K562 (cell line): ENCODE measurements at regions not wholly inside any gene's neighbourhood (a gene's known extent, or its start where the extent isn't known, plus 50 kb on each side); places are given as distances from the start of the nearest gene placed in this dataset.

Experiments
- CTCFL ChIP-seq: IDR thresholded peaks from 2 replicates; pipeline ENCODE4 v1.6.1; 2011; ENCODE audit warnings: borderline replicate concordance, low read depth, mild to moderate bottlenecking, moderate library complexity, low read length; ENCODE audit not compliant: insufficient read depth, poor library complexity, severe bottlenecking
- DEAF1 ChIP-seq: fragments of 450-650 bp; formaldehyde crosslinking; IDR thresholded peaks from 2 replicates; pipeline ENCODE4 v1.4.0; 2020; ENCODE audit warnings: mild to moderate bottlenecking, moderate library complexity
- E2F3 ChIP-seq: fragments of 250-450 bp; sonication (Bioruptor Pico); IDR thresholded peaks from 2 replicates; pipeline ENCODE4 v1.4.0; 2020; ENCODE audit warnings: mild to moderate bottlenecking
- EP400 ChIP-seq: fragments of 450-650 bp; IDR thresholded peaks from 2 replicates; pipeline ENCODE4 v1.6.1; 2017; ENCODE audit warnings: antibody characterized with exemption, mild to moderate bottlenecking, moderate library complexity
- ESRRA ChIP-seq: fragments of 450-650 bp; IDR thresholded peaks from 2 replicates; pipeline ENCODE4 v1.6.1; 2014; ENCODE audit warnings: low read depth, mild to moderate bottlenecking, moderate library complexity, borderline replicate concordance
- HDAC2 ChIP-seq: fragments of 450-650 bp; IDR thresholded peaks from 2 replicates; pipeline ENCODE4 v1.6.1; 2016; ENCODE audit warnings: mild to moderate bottlenecking
- HDGF ChIP-seq: fragments of 450-650 bp; IDR thresholded peaks from 2 replicates; pipeline ENCODE4 v1.6.1; 2016
- HNRNPH1 ChIP-seq: fragments of 200-400 bp; formaldehyde crosslinking; optimal IDR thresholded peaks from 2 replicates; pipeline ENCODE3; 2017; ENCODE audit warnings: low read depth, mild to moderate bottlenecking, low read length, moderate library complexity
- HNRNPUL1 ChIP-seq: fragments of 200-400 bp; formaldehyde crosslinking; IDR thresholded peaks from 2 replicates; pipeline ENCODE4 v1.6.1; 2017; ENCODE audit warnings: low read length
- HSF4 ChIP-seq: fragments of 250-450 bp; sonication (Bioruptor Pico); IDR thresholded peaks from 2 replicates; pipeline ENCODE4 v2.1.2; 2022; ENCODE audit warnings: mild to moderate bottlenecking, moderate library complexity, borderline replicate concordance
- IRF2 ChIP-seq: sonication (generic); formaldehyde crosslinking; IDR thresholded peaks from 2 replicates; pipeline ENCODE4 v1.8.1; 2022; ENCODE audit warnings: mild to moderate bottlenecking, missing genetic modification reagents
- KAT2B ChIP-seq: IDR thresholded peaks from one replicate; pipeline ENCODE4 v1.6.1; 2012; ENCODE audit warnings: low read depth, mild to moderate bottlenecking, control low read depth, inconsistent platforms, low read length, moderate library complexity
- KLF10 ChIP-seq: fragments of 250-450 bp; sonication (Bioruptor Pico); IDR thresholded peaks from 2 replicates; pipeline ENCODE4 v1.6.1; 2021; ENCODE audit warnings: matching md5 sums
- NEUROD1 ChIP-seq: fragments of 150-350 bp; IDR thresholded peaks from 2 replicates; pipeline ENCODE4 v1.6.1; 2014; ENCODE audit warnings: borderline replicate concordance, low read length, low read depth; ENCODE audit not compliant: partially characterized antibody
- PHB ChIP-seq: fragments of 250-450 bp; sonication (Bioruptor Pico); IDR thresholded peaks from 2 replicates; pipeline ENCODE4 v1.5.0; 2021
- PHB2 ChIP-seq: fragments of 450-650 bp; IDR thresholded peaks from 2 replicates; pipeline ENCODE4 v1.6.1; 2017; ENCODE audit warnings: low read depth
- PHF21A ChIP-seq: fragments of 450-650 bp; IDR thresholded peaks from 2 replicates; pipeline ENCODE4 v1.6.1; 2017; ENCODE audit warnings: low read depth, borderline replicate concordance
- RBM17 ChIP-seq: fragments of 200-400 bp; formaldehyde crosslinking; IDR thresholded peaks from 2 replicates; pipeline ENCODE4 v1.6.1; 2017; ENCODE audit warnings: low read depth, mild to moderate bottlenecking, low read length, borderline replicate concordance
- RCOR1 ChIP-seq, 2 experiments: IDR thresholded peaks; 2 replicates each; pipeline ENCODE4 v1.6.1; 2012; ENCODE audit warnings: low read depth in 2 of 2, low read length in 2 of 2, borderline replicate concordance in 1 of 2, improper control_type of control experiment in 1 of 2
- SMAD3 ChIP-seq: fragments of 450-650 bp; formaldehyde crosslinking; conservative IDR thresholded peaks from 2 replicates; pipeline ENCODE4 v1.4.0; 2020; ENCODE audit warnings: mild to moderate bottlenecking
- TAF7 ChIP-seq: fragments of 450-650 bp; IDR thresholded peaks from 2 replicates; pipeline ENCODE4 v1.6.1; 2016; ENCODE audit warnings: missing genetic modification characterization, missing compliant biosample characterization
- YBX1 ChIP-seq: fragments of 450-650 bp; IDR thresholded peaks from 2 replicates; pipeline ENCODE4 v1.7.1; 2016; ENCODE audit warnings: mild to moderate bottlenecking
- ZNF347 ChIP-seq: fragments of 450-650 bp; formaldehyde crosslinking; IDR thresholded peaks from 2 replicates; pipeline ENCODE4 v1.4.0; 2020; ENCODE audit warnings: low read depth, mild to moderate bottlenecking, moderate library complexity
- ZNF408 ChIP-seq: fragments of 250-450 bp; sonication (Bioruptor Pico); IDR thresholded peaks from 2 replicates; pipeline ENCODE4 v1.4.0; 2020; ENCODE audit warnings: low read depth, mild to moderate bottlenecking, moderate library complexity
- ZNF512 ChIP-seq: IDR thresholded peaks from 2 replicates; pipeline ENCODE4 v1.6.1; 2016; ENCODE audit warnings: missing genetic modification characterization, missing compliant biosample characterization
- ZNF589 ChIP-seq: fragments of 200-800 bp; sonication (Bioruptor generic); IDR thresholded peaks from 2 replicates; pipeline ENCODE4 v1.6.1; 2016; ENCODE audit warnings: low read depth, missing genetic modification characterization, missing compliant biosample characterization
- ZNF79 ChIP-seq: fragments of 250-450 bp; sonication (Bioruptor Pico); IDR thresholded peaks from 2 replicates; pipeline ENCODE4 v1.4.0; 2020; ENCODE audit warnings: low read depth, mild to moderate bottlenecking, moderate library complexity

GRCh38 chr1:222009105-222009730 lies 267.3 kb upstream of the DUSP10 start (continued):
- TF ChIP-seq ZNF408 (CRISPR knock-in tag) (no peak), RCOR1 (IDR thresholded peaks at IDR 0.05; ENCODE audit: borderline replicate concordance in 1 of 2, low read depth in 2 of 2, low read length in 2 of 2) (no peak), HNRNPUL1 (no peak), E2F3 (no peak), HSF4 (CRISPR knock-in tag) (no peak), HDGF (no peak), CTCFL (no peak), PHB2 (no peak), ZNF79 (CRISPR knock-in tag) (0 out of 2 replicates have a peak, but pooled peaks have one; percentile 8), PHF21A (no peak), KAT2B (no peak), EP400 (no peak), SMAD3 (CRISPR knock-in tag) (no peak), KLF10 (CRISPR knock-in tag) (no peak), ESRRA (no peak), IRF2 (no peak), ZNF347 (no peak), NEUROD1 (no peak), HDAC2 (no peak), YBX1 (no peak), ZNF512 (no peak), ZNF589 (CRISPR knock-in tag) (no peak), RBM17 (no peak), TAF7 (tag) (no peak), PHB (CRISPR knock-in tag) (no peak), DEAF1 (CRISPR knock-in tag) (peak; percentile 73), HNRNPH1 (no peak)
